ENCODE measurements at regions not wholly inside any gene's neighbourhood (a gene's known extent, or its start where the extent isn't known, plus 50 kb on each side); places are given as distances from the start of the nearest gene placed in this dataset.
"Not testable (repeated sequence)": the region's sequence is repeated elsewhere in the genome, so short reads cannot be mapped to it uniquely, and the experiment has no call there.

- not testable (repeated sequence) for H3K4me3 ChIP-seq (ENCODE audit: low read depth, low read length, poor library complexity, severe bottlenecking); H3K27ac ChIP-seq (ENCODE audit: low read depth, low read length, poor library complexity, severe bottlenecking); H3K4me1 ChIP-seq (ENCODE audit: insufficient read depth, low read length, severe bottlenecking); H2AFZ ChIP-seq (ENCODE audit: low read length); H3K9me2 ChIP-seq (ENCODE audit: low read depth, low read length); H4K20me1 ChIP-seq (ENCODE audit: insufficient read depth, low read length); H3K79me2 ChIP-seq (ENCODE audit: insufficient read depth, low read length); H3F3A ChIP-seq (ENCODE audit: insufficient read depth, low read length); H3K9ac ChIP-seq (ENCODE audit: low read length); H3K27me3 ChIP-seq (ENCODE audit: insufficient read depth, low read length); H3K36me3 ChIP-seq (ENCODE audit: insufficient read depth, low read length); H3K9me3 ChIP-seq (ENCODE audit: low read length); H3K4me2 ChIP-seq (ENCODE audit: low read length)
Measured at GRCh38 chr2:113386780-113387433, 50.6 kb upstream of the ZNG1B start.

- not testable (repeated sequence) for H3F3A ChIP-seq (ENCODE audit: insufficient read depth, low read length); H3K36me3 ChIP-seq (ENCODE audit: insufficient read depth, low read length); H3K4me1 ChIP-seq (ENCODE audit: insufficient read depth, low read length, severe bottlenecking); H3K9ac ChIP-seq (ENCODE audit: low read length); H3K4me3 ChIP-seq (ENCODE audit: low read depth, low read length, poor library complexity, severe bottlenecking); H3K27me3 ChIP-seq (ENCODE audit: insufficient read depth, low read length); H3K79me2 ChIP-seq (ENCODE audit: insufficient read depth, low read length); H2AFZ ChIP-seq (ENCODE audit: low read length); H3K27ac ChIP-seq (ENCODE audit: low read depth, low read length, poor library complexity, severe bottlenecking); H3K9me3 ChIP-seq (ENCODE audit: low read length); H4K20me1 ChIP-seq (ENCODE audit: insufficient read depth, low read length); H3K9me2 ChIP-seq (ENCODE audit: low read depth, low read length); H3K4me2 ChIP-seq (ENCODE audit: low read length)
Measured at GRCh38 chr2:113379621-113380020, 57.9 kb upstream of the ZNG1B start.

- H3K4me2 ChIP-seq (ENCODE audit: low read length) = no peak overlapping the region
- H3K36me3 ChIP-seq (ENCODE audit: insufficient read depth, low read length) = no peaks in the 10 kb centered on the region
- no peaks in the 10 kb centered on the region for H3K27me3 ChIP-seq (ENCODE audit: insufficient read depth, low read length)
- H3K9ac ChIP-seq (ENCODE audit: low read length) = no peak overlapping the region
- TF ChIP-seq CTCF (IDR thresholded peaks at IDR 0.05; ENCODE audit: low read length) = no peak
- no peak for TF ChIP-seq EZH2 (IDR thresholded peaks at IDR 0.05; ENCODE audit: borderline replicate concordance, low read length)
- H3K9me2 ChIP-seq (ENCODE audit: low read depth, low read length) = no peaks in the 10 kb centered on the region
- no peaks in the 10 kb centered on the region for H3F3A ChIP-seq (ENCODE audit: insufficient read depth, low read length)
- H3K4me3 ChIP-seq (ENCODE audit: low read depth, low read length, poor library complexity, severe bottlenecking) = no peak overlapping the region
- no peaks in the 10 kb centered on the region for H4K20me1 ChIP-seq (ENCODE audit: insufficient read depth, low read length)
- H2AFZ ChIP-seq (ENCODE audit: low read length) = no peak overlapping the region
- H3K9me3 ChIP-seq (ENCODE audit: low read length) = no peaks in the 10 kb centered on the region
- no peak overlapping the region for H3K27ac ChIP-seq (ENCODE audit: low read depth, low read length, poor library complexity, severe bottlenecking)
- no peaks in the 10 kb centered on the region for H3K79me2 ChIP-seq (ENCODE audit: insufficient read depth, low read length)
- no peaks in the 10 kb centered on the region for H3K4me1 ChIP-seq (ENCODE audit: insufficient read depth, low read length, severe bottlenecking)
Measured at GRCh38 chr2:113376913-113377445, 60.5 kb upstream of the ZNG1B start.

GRCh38 chr2:113376253-113376912 is 61.1 kb upstream of the ZNG1B start:
- H3K9me3 ChIP-seq (ENCODE audit: low read length) = no peaks in the 10 kb centered on the region
- no peak overlapping the region for H3K4me3 ChIP-seq (ENCODE audit: low read depth, low read length, poor library complexity, severe bottlenecking)
- H3K27me3 ChIP-seq (ENCODE audit: insufficient read depth, low read length) = no peaks in the 10 kb centered on the region
- H3K9ac ChIP-seq (ENCODE audit: low read length) = no peak overlapping the region
- no peaks in the 10 kb centered on the region for H3K79me2 ChIP-seq (ENCODE audit: insufficient read depth, low read length)
- TF ChIP-seq CTCF (IDR thresholded peaks at IDR 0.05; ENCODE audit: low read length) = no peak
- TF ChIP-seq EZH2 (IDR thresholded peaks at IDR 0.05; ENCODE audit: borderline replicate concordance, low read length) = no peak
- no peak overlapping the region for H3K27ac ChIP-seq (ENCODE audit: low read depth, low read length, poor library complexity, severe bottlenecking)
- H4K20me1 ChIP-seq (ENCODE audit: insufficient read depth, low read length) = no peaks in the 10 kb centered on the region
- H3K36me3 ChIP-seq (ENCODE audit: insufficient read depth, low read length) = no peaks in the 10 kb centered on the region
- H3K9me2 ChIP-seq (ENCODE audit: low read depth, low read length) = no peaks in the 10 kb centered on the region
- no peak overlapping the region for H3K4me2 ChIP-seq (ENCODE audit: low read length)
- no peaks in the 10 kb centered on the region for H3K4me1 ChIP-seq (ENCODE audit: insufficient read depth, low read length, severe bottlenecking)
- no peak overlapping the region for H2AFZ ChIP-seq (ENCODE audit: low read length)
- no peaks in the 10 kb centered on the region for H3F3A ChIP-seq (ENCODE audit: insufficient read depth, low read length)

GRCh38 chr2:113374857-113375256 is 62.6 kb upstream of the ZNG1B start:
- not testable (repeated sequence) for H3K9ac ChIP-seq (ENCODE audit: low read length); H3K9me2 ChIP-seq (ENCODE audit: low read depth, low read length); H3K79me2 ChIP-seq (ENCODE audit: insufficient read depth, low read length); H3K36me3 ChIP-seq (ENCODE audit: insufficient read depth, low read length); H3K27me3 ChIP-seq (ENCODE audit: insufficient read depth, low read length); H2AFZ ChIP-seq (ENCODE audit: low read length); H4K20me1 ChIP-seq (ENCODE audit: insufficient read depth, low read length); H3F3A ChIP-seq (ENCODE audit: insufficient read depth, low read length); H3K4me2 ChIP-seq (ENCODE audit: low read length); H3K4me3 ChIP-seq (ENCODE audit: low read depth, low read length, poor library complexity, severe bottlenecking); H3K4me1 ChIP-seq (ENCODE audit: insufficient read depth, low read length, severe bottlenecking); H3K27ac ChIP-seq (ENCODE audit: low read depth, low read length, poor library complexity, severe bottlenecking); H3K9me3 ChIP-seq (ENCODE audit: low read length)

GRCh38 chr2:113372258-113372834 is 65.1 kb upstream of the ZNG1B start:
- not testable (repeated sequence) for H3K4me3 ChIP-seq (ENCODE audit: low read depth, low read length, poor library complexity, severe bottlenecking); H3K36me3 ChIP-seq (ENCODE audit: insufficient read depth, low read length); H3K27me3 ChIP-seq (ENCODE audit: insufficient read depth, low read length); H2AFZ ChIP-seq (ENCODE audit: low read length); H4K20me1 ChIP-seq (ENCODE audit: insufficient read depth, low read length); H3K4me2 ChIP-seq (ENCODE audit: low read length); H3K4me1 ChIP-seq (ENCODE audit: insufficient read depth, low read length, severe bottlenecking); H3K9ac ChIP-seq (ENCODE audit: low read length); H3K9me2 ChIP-seq (ENCODE audit: low read depth, low read length); H3K9me3 ChIP-seq (ENCODE audit: low read length); H3K27ac ChIP-seq (ENCODE audit: low read depth, low read length, poor library complexity, severe bottlenecking); H3K79me2 ChIP-seq (ENCODE audit: insufficient read depth, low read length); H3F3A ChIP-seq (ENCODE audit: insufficient read depth, low read length)
